Endothelial cell of umbilical vein (primary cell): ENCODE measurements at regions not wholly inside any gene's neighbourhood (a gene's known extent, or its start where the extent isn't known, plus 50 kb on each side); places are given as distances from the start of the nearest gene placed in this dataset.

Experiments used
- BruUV-seq: library from RNA; stranded (reverse); fragments of 400-500 nt; replicated peaks from 2 replicates; lab custom pipeline; 2021; lab: Mats Ljungman, UMichigan
- CTCF ChIA-PET: fragments of 300-600, 350-600 bp; sonication (Branson Sonifier 250); formaldehyde crosslinking; loops from one replicate; lab custom pipeline; 2021; ENCODE audit warnings: antibody characterized with exemption, inconsistent platforms; lab: Charles Lee
- POLR2A ChIA-PET: fragments of 300-600, 350-600 bp; sonication (Branson Sonifier 250); formaldehyde crosslinking; loops from one replicate; lab custom pipeline; 2021; ENCODE audit warnings: antibody characterized with exemption, inconsistent platforms; lab: Charles Lee
- DNase-seq: peaks from one replicate; pipeline ENCODE4 v3.0.0-alpha.2; 2011; ENCODE audit warnings: low read depth, low spot score
- FAIRE-seq: peaks from 2 replicates; lab custom pipeline; 2011; peaks lifted over from hg19 to GRCh38; lab: Jason Lieb, UNC
- H2AFZ ChIP-seq: 2 replicates; pipeline ENCODE4 v1.6.0; 2012; ENCODE audit warnings: low read depth, low read length, control low read depth, inconsistent platforms
- H3K27ac ChIP-seq: 2 replicates; pipeline ENCODE4 v1.5.1; 2011; ENCODE audit warnings: low read depth, mild to moderate bottlenecking, control low read depth, low read length, moderate library complexity; ENCODE audit not compliant: insufficient read depth
- H3K27me3 ChIP-seq, 2 experiments: 2 replicates each; pipeline versions ENCODE4 v1.6.0 to v1.6.1; 2011; ENCODE audit warnings: low read length in 2 of 2, mixed read lengths in 1 of 2; ENCODE audit not compliant: control insufficient read depth in 2 of 2, insufficient read depth in 2 of 2
- H3K36me3 ChIP-seq, 2 experiments: 2 replicates in 1 of 2; 3 replicates in 1 of 2; pipeline ENCODE4 v1.5.1; 2011; ENCODE audit warnings: low read length in 2 of 2, mild to moderate bottlenecking in 1 of 2, moderate library complexity in 1 of 2; ENCODE audit not compliant: control insufficient read depth in 2 of 2, insufficient read depth in 2 of 2; ENCODE audit errors: extremely low read depth in 1 of 2
- H3K4me1 ChIP-seq: 3 replicates; pipeline ENCODE4 v1.5.1; 2011; ENCODE audit warnings: mild to moderate bottlenecking, low read length; ENCODE audit not compliant: control insufficient read depth, insufficient read depth; ENCODE audit errors: extremely low read depth
- H3K4me2 ChIP-seq: 2 replicates; pipeline ENCODE4 v1.6.1; 2011; ENCODE audit warnings: low read length, control low read depth, mixed read lengths; ENCODE audit not compliant: insufficient read depth
- H3K4me3 ChIP-seq, 3 experiments: fragments of 200-600 bp in 1 of 3; sonication (generic), shearing (Covaris generic) in 1 of 3; replicated peaks in 1 of 3; 2 replicates each; pipeline ENCODE4 v1.5.1; 2011 to 2016; ENCODE audit warnings: control low read depth in 3 of 3, low read length in 3 of 3, mild to moderate bottlenecking in 2 of 3, inconsistent platforms in 1 of 3, low read depth in 1 of 3, moderate library complexity in 1 of 3; ENCODE audit not compliant: insufficient read depth in 1 of 3
- H3K79me2 ChIP-seq: 2 replicates; pipeline ENCODE4 v1.6.0; 2012; ENCODE audit warnings: low read length, inconsistent platforms; ENCODE audit not compliant: control insufficient read depth, insufficient read depth
- H3K9ac ChIP-seq: replicated peaks from 2 replicates; pipeline ENCODE3; 2011; ENCODE audit warnings: low read length, control low read depth; ENCODE audit not compliant: insufficient read depth; ENCODE audit errors: extremely low read depth
- H3K9me1 ChIP-seq: replicated peaks from 3 replicates; pipeline ENCODE4 v1.6.0; 2011; ENCODE audit warnings: mild to moderate bottlenecking, low read length; ENCODE audit not compliant: control insufficient read depth, insufficient read depth; ENCODE audit errors: extremely low read depth
- H3K9me3 ChIP-seq: replicated peaks from 2 replicates; pipeline ENCODE4 v1.5.1; 2012; ENCODE audit warnings: low read length, inconsistent platforms; ENCODE audit not compliant: control insufficient read depth, insufficient read depth
- H4K20me1 ChIP-seq: replicated peaks from 2 replicates; pipeline ENCODE3; 2011; ENCODE audit warnings: mild to moderate bottlenecking, low read length; ENCODE audit not compliant: control insufficient read depth, insufficient read depth; ENCODE audit errors: extremely low read depth
- EZH2 ChIP-seq: IDR thresholded peaks from 2 replicates; pipeline ENCODE4 v1.6.1; 2012; ENCODE audit warnings: borderline replicate concordance, low read depth, mild to moderate bottlenecking, moderate library complexity, low read length, inconsistent platforms; ENCODE audit not compliant: severe bottlenecking
- FOS ChIP-seq: IDR thresholded peaks from 2 replicates; pipeline ENCODE4 v1.6.1; 2011; ENCODE audit warnings: mild to moderate bottlenecking, low read length, moderate library complexity, borderline replicate concordance; ENCODE audit not compliant: insufficient read depth
- GATA2 ChIP-seq: IDR thresholded peaks from 2 replicates; pipeline ENCODE4 v1.7.0; 2011; ENCODE audit warnings: low read depth, mild to moderate bottlenecking, moderate library complexity, mixed read lengths, low read length; ENCODE audit not compliant: insufficient read length, insufficient read depth
- JUN ChIP-seq: IDR thresholded peaks from 2 replicates; pipeline ENCODE4 v1.6.1; 2011; ENCODE audit warnings: borderline replicate concordance, low read depth; ENCODE audit not compliant: insufficient read length, insufficient read depth
- MYC ChIP-seq: IDR thresholded peaks from one replicate; pipeline ENCODE4 v1.6.1; 2011; ENCODE audit warnings: mild to moderate bottlenecking, low read depth, low read length
- POLR2A ChIP-seq: IDR thresholded peaks from 2 replicates; pipeline ENCODE4 v1.6.1; 2012; ENCODE audit warnings: low read depth, mild to moderate bottlenecking, control low read depth, low read length
- POLR2AphosphoS5 ChIP-seq: IDR thresholded peaks from 2 replicates; pipeline ENCODE4 v1.6.1; 2012; ENCODE audit warnings: low read depth, mild to moderate bottlenecking, control low read depth, low read length, moderate library complexity; ENCODE audit not compliant: insufficient read depth
- dilution Hi-C: fragments of 300-500 bp; cut with MboI; formaldehyde crosslinking; loops from one replicate; pipeline ENCODE4 v1.15.0; 2019; ENCODE audit warnings: low sequenced_read_pairs; ENCODE audit not compliant: extremely low pct_ligation_motif_present
- intact Hi-C: fragments of 100-400 bp; cut with micrococcal nuclease; formaldehyde crosslinking; loops from one replicate; pipeline ENCODE4 v1.10.0; 2022
- TF ChIP-seq, protein P1 (sequence below), 2 donors: IDR thresholded peaks; 1 replicate in 1 of 2; 2 replicates in 1 of 2; pipeline ENCODE4 v1.5.1; 2011; ENCODE audit warnings: low read length in 2 of 2, mild to moderate bottlenecking in 2 of 2, moderate library complexity in 2 of 2, control low read depth in 1 of 2, inconsistent platforms in 1 of 2, low read depth in 1 of 2; ENCODE audit not compliant: insufficient read depth in 1 of 2; ENCODE audit errors: extremely low read depth in 1 of 2
- TF ChIP-seq, protein P2 (sequence below): IDR thresholded peaks from 2 replicates; pipeline ENCODE4 v1.6.1; 2011; ENCODE audit not compliant: insufficient read depth, insufficient read length

DNA sequence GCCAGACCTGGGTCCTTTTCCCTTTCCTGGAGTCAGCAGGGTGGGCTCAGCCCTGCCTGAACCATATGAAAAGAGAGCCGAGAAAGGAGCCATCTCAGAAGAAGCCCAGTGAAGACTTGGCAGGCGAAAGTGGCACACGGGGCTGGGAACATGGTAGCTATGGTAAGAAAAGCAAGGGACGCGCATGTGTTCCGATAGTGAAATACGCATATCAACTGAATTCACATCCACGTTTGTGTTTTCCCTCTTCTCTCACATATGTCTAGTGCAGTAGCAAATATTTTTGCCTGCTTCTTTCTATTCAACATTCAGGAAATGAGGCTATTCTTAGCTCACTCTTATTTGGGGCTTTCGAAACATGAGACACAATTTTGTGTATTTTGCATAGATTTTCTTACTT lies 54.1 kb upstream of the PEG3 start:
- no peak overlapping the region for H3K4me3 ChIP-seq
- H3K27ac ChIP-seq = no peak overlapping the region
- H3K79me2 ChIP-seq = no peaks in the 10 kb centered on the region
- TF ChIP-seq MYC = no peak
- TF ChIP-seq POLR2A = no peak
- TF ChIP-seq GATA2 = no peak
- TF ChIP-seq, protein P1, sequence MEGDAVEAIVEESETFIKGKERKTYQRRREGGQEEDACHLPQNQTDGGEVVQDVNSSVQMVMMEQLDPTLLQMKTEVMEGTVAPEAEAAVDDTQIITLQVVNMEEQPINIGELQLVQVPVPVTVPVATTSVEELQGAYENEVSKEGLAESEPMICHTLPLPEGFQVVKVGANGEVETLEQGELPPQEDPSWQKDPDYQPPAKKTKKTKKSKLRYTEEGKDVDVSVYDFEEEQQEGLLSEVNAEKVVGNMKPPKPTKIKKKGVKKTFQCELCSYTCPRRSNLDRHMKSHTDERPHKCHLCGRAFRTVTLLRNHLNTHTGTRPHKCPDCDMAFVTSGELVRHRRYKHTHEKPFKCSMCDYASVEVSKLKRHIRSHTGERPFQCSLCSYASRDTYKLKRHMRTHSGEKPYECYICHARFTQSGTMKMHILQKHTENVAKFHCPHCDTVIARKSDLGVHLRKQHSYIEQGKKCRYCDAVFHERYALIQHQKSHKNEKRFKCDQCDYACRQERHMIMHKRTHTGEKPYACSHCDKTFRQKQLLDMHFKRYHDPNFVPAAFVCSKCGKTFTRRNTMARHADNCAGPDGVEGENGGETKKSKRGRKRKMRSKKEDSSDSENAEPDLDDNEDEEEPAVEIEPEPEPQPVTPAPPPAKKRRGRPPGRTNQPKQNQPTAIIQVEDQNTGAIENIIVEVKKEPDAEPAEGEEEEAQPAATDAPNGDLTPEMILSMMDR (IDR thresholded peaks at IDR 0.05; ENCODE audit: extremely low read depth in 1 of 2, insufficient read depth in 1 of 2, low read depth in 1 of 2, low read length in 2 of 2) = no peak
- no peak for TF ChIP-seq FOS
- no peak for TF ChIP-seq EZH2
- TF ChIP-seq JUN = no peak
- TF ChIP-seq, protein P2, sequence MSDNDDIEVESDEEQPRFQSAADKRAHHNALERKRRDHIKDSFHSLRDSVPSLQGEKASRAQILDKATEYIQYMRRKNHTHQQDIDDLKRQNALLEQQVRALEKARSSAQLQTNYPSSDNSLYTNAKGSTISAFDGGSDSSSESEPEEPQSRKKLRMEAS = no peak
- no peak for TF ChIP-seq POLR2AphosphoS5
- intact Hi-C loops (no loop called here), dilution Hi-C loops (no loop called here)
- peaks cover 4% of the 10 kb centered on the region for H3K9me3 ChIP-seq
- CTCF ChIA-PET = no interaction called here
- H3K9me1 ChIP-seq = no peaks in the 10 kb centered on the region
- H4K20me1 ChIP-seq = no peaks in the 10 kb centered on the region
- no peak overlapping the region for H2AFZ ChIP-seq
- no peaks in the 10 kb centered on the region for H3K27me3 ChIP-seq
- H3K9ac ChIP-seq = no peak overlapping the region
- POLR2A ChIA-PET = no interaction called here
- BruUV-seq = no TSS peak
- H3K36me3 ChIP-seq = no peaks in the 10 kb centered on the region
- no peaks in the 10 kb centered on the region for H3K4me1 ChIP-seq
- FAIRE-seq (no peak), DNase-seq (no peak)
- H3K4me2 ChIP-seq = no peak overlapping the region
